ENCODE measurements at regions not wholly inside any gene's neighbourhood (a gene's known extent, or its start where the extent isn't known, plus 50 kb on each side); places are given as distances from the start of the nearest gene placed in this dataset.

GRCh38 chr16:11410376-11411058 is 65.3 kb downstream of the RMI2 start:
- DNase-seq (ENCODE audit: low read depth, low spot score) = no peak
- POLR2A ChIA-PET = interaction anchor here (0.5 to 0.7 kb wide), 2 partner anchors 414 to 561 kb away, joined by 3 to 7 read pairs; no protein-coding TSS in a partner anchor
- intact Hi-C loops (cut with micrococcal nuclease; ENCODE audit: unreplicated experiment) (no loop called here), in situ Hi-C loops (cut with MboI) (loop anchor here (10.0 kb wide), 1 partner anchor 234 kb away; no protein-coding TSS in a partner anchor)
- Histone ChIP-seq H2AFZ (ENCODE audit: control insufficient read depth, low read depth, low read length) (no peak overlapping the region), H3K4me3 (no peak overlapping the region), H3K4me1 (ENCODE audit: control insufficient read depth, insufficient read depth, low read length) (no peaks in the 10 kb centered on the region; the same call in 1 of the 2 replicates), H3K4me2 (ENCODE audit: control insufficient read depth, insufficient read depth) (no peak overlapping the region), H3K27ac (ENCODE audit: control insufficient read depth, insufficient read depth) (no peak overlapping the region), H3K79me2 (ENCODE audit: control insufficient read depth, insufficient read depth, low read length) (no peaks in the 10 kb centered on the region), H3K9ac (ENCODE audit: control insufficient read depth, insufficient read depth, low read length) (no peak overlapping the region), H3K27me3 (replicated peaks in 1 of 2; ENCODE audit: control insufficient read depth in 2 of 2, insufficient read depth in 2 of 2, low read length in 1 of 2) (no peaks in the 10 kb centered on the region), H3K36me3 (ENCODE audit: control insufficient read depth in 2 of 2, insufficient read depth in 2 of 2, low read length in 1 of 2) (no peaks in the 10 kb centered on the region), H3K9me3 (replicated peaks; ENCODE audit: control insufficient read depth, insufficient read depth, low read length) (no peaks in the 10 kb centered on the region), H4K20me1 (ENCODE audit: control insufficient read depth, insufficient read depth) (no peaks in the 10 kb centered on the region)
- no peak for FAIRE-seq
- CTCF ChIA-PET = interaction anchor here (0.9 to 7.4 kb wide), 8 partner anchors 14 to 456 kb away, joined by 3 to 82 read pairs (median 5); no protein-coding TSS in a partner anchor
- no TSS peak for BruUV-seq (replicated peaks)
- WGBS (ENCODE audit: insufficient coverage, insufficient replicate concordance, low lambda C conversion rate, missing lambda C conversion rate) = 38% methylated on average over 12 of the region's 12 CpGs
- RAD21 ChIA-PET (ENCODE audit: unreplicated experiment) = interaction anchor here (0.7 to 3.7 kb wide), 7 partner anchors 15 to 403 kb away, joined by 3 to 16 read pairs (median 5); no protein-coding TSS in a partner anchor
- no peak for TF ChIP-seq POLR2A (IDR thresholded peaks at IDR 0.05; ENCODE audit: low read depth, low read length)
- TF ChIP-seq NFYA (IDR thresholded peaks at IDR 0.05; ENCODE audit: borderline replicate concordance, low read depth, low read length) = no peak
- ATAC-seq = no peak
- SMC1A ChIA-PET (ENCODE audit: uncharacterized antibody, unreplicated experiment) = interaction anchor here (0.9 to 6.5 kb wide), 14 partner anchors 14 to 446 kb away, joined by 3 to 52 read pairs (median 4); no protein-coding TSS in a partner anchor

- H3K36me3 ChIP-seq (ENCODE audit: control insufficient read depth in 2 of 2, insufficient read depth in 2 of 2, low read length in 1 of 2) = no peaks in the 10 kb centered on the region
- no peaks in the 10 kb centered on the region for H4K20me1 ChIP-seq (ENCODE audit: control insufficient read depth, insufficient read depth)
- H3K27me3 ChIP-seq (replicated peaks in 1 of 2; ENCODE audit: control insufficient read depth in 2 of 2, insufficient read depth in 2 of 2, low read length in 1 of 2) = no peaks in the 10 kb centered on the region
- no peak overlapping the region for H3K27ac ChIP-seq (ENCODE audit: control insufficient read depth, insufficient read depth)
- H3K79me2 ChIP-seq (ENCODE audit: control insufficient read depth, insufficient read depth, low read length) = no peaks in the 10 kb centered on the region
- no peak overlapping the region for H3K9ac ChIP-seq (ENCODE audit: control insufficient read depth, insufficient read depth, low read length)
- no peak overlapping the region for H2AFZ ChIP-seq (ENCODE audit: control insufficient read depth, low read depth, low read length)
- intact Hi-C loops (cut with micrococcal nuclease; ENCODE audit: unreplicated experiment) (no loop called here), in situ Hi-C loops (cut with MboI) (loop anchor here (10.0 kb wide), 1 partner anchor 234 kb away; no protein-coding TSS in a partner anchor)
- POLR2A ChIA-PET = interaction anchor here (0.7 to 1.3 kb wide), 2 partner anchors 13 to 414 kb away, joined by 3 read pairs; no protein-coding TSS in a partner anchor
- CTCF ChIA-PET = interaction anchor here (0.9 to 7.4 kb wide), 8 partner anchors 15 to 457 kb away, joined by 3 to 82 read pairs (median 4); no protein-coding TSS in a partner anchor
- no peaks in the 10 kb centered on the region; the same call in 1 of the 2 replicates for H3K4me1 ChIP-seq (ENCODE audit: control insufficient read depth, insufficient read depth, low read length)
- FAIRE-seq (no peak), ATAC-seq (no peak), DNase-seq (ENCODE audit: low read depth, low spot score) (no peak)
- no peak overlapping the region for H3K4me2 ChIP-seq (ENCODE audit: control insufficient read depth, insufficient read depth)
- no peaks in the 10 kb centered on the region for H3K9me3 ChIP-seq (replicated peaks; ENCODE audit: control insufficient read depth, insufficient read depth, low read length)
- RAD21 ChIA-PET (ENCODE audit: unreplicated experiment) = interaction anchor here (0.7 to 3.7 kb wide), 8 partner anchors 14 to 304 kb away, joined by 3 to 16 read pairs (median 6); no protein-coding TSS in a partner anchor
- 57% methylated on average over 9 of the region's 9 CpGs for WGBS (ENCODE audit: insufficient coverage, insufficient replicate concordance, low lambda C conversion rate, missing lambda C conversion rate)
- no peak for TF ChIP-seq EP300 (IDR thresholded peaks at IDR 0.05; ENCODE audit: borderline replicate concordance in 1 of 2, control insufficient read depth in 1 of 2, low read depth in 2 of 2, low read length in 2 of 2)
- no peak overlapping the region for H3K4me3 ChIP-seq
- no TSS peak for BruUV-seq (replicated peaks)
- SMC1A ChIA-PET (ENCODE audit: uncharacterized antibody, unreplicated experiment) = interaction anchor here (0.9 to 6.5 kb wide), 11 partner anchors 12 to 447 kb away, joined by 3 to 52 read pairs (median 4); no protein-coding TSS in a partner anchor
Measured at GRCh38 chr16:11411059-11411550, 65.8 kb downstream of the RMI2 start.

Measured in GM12878 (cell line).